22Rv1 (cell line): ENCODE measurements at regions not wholly inside any gene's neighbourhood (a gene's known extent, or its start where the extent isn't known, plus 50 kb on each side); places are given as distances from the start of the nearest gene placed in this dataset.
A peak's percentile ranks its signal among the peaks of the same experiment; 100 is the strongest.

Experiments used
- H3K27ac ChIP-seq: fragments of 450-650 bp; 2 replicates; pipeline ENCODE4 v1.5.1; 2017
- CTCF ChIP-seq: fragments of 450-650 bp; IDR thresholded peaks from 2 replicates; pipeline ENCODE4 v1.5.1; 2017; ENCODE audit warnings: mild to moderate bottlenecking
- ZFX ChIP-seq: fragments of 450-650 bp; IDR thresholded peaks from 2 replicates; pipeline ENCODE4 v1.6.1; 2017; ENCODE audit warnings: antibody characterized with exemption, borderline replicate concordance

- no peak overlapping the region for H3K27ac ChIP-seq
Measured at GRCh38 chr20:21623781-21624094, 81.7 kb upstream of the PAX1 start.

GRCh38 chr20:21623074-21623780, 82.2 kb upstream of the PAX1 start:
- no peak overlapping the region for H3K27ac ChIP-seq
- TF ChIP-seq ZFX (no peak), CTCF (no peak)

More at GRCh38 chr20:21623781-21624094, 81.7 kb upstream of the PAX1 start:
- TF ChIP-seq CTCF (no peak), ZFX (no peak)

GRCh38 chr20:21622097-21622857, 83.2 kb upstream of the PAX1 start:
- TF ChIP-seq CTCF (no peak), ZFX (no peak)
- H3K27ac ChIP-seq: no peak overlapping the region

GRCh38 chr20:21618759-21619416, 86.6 kb upstream of the PAX1 start:
- TF ChIP-seq CTCF (no peak), ZFX (no peak)

GRCh38 chr20:21615617-21616080, 89.8 kb upstream of the PAX1 start:
- TF ChIP-seq CTCF: peak; percentile 89
- no peak for TF ChIP-seq ZFX
- no peak overlapping the region for H3K27ac ChIP-seq

More at GRCh38 chr20:21618759-21619416, 86.6 kb upstream of the PAX1 start:
- no peak overlapping the region for H3K27ac ChIP-seq

GRCh38 chr20:21614980-21615379, 90.5 kb upstream of the PAX1 start:
- no peak overlapping the region for H3K27ac ChIP-seq
- no peak for TF ChIP-seq ZFX
- TF ChIP-seq CTCF: no peak

GRCh38 chr20:21613512-21613911, 92.0 kb upstream of the PAX1 start:
- H3K27ac ChIP-seq: no peak overlapping the region
- no peak for TF ChIP-seq ZFX
- TF ChIP-seq CTCF: no peak
